WTC11 (cell line): ENCODE measurements at regions not wholly inside any gene's neighbourhood (a gene's known extent, or its start where the extent isn't known, plus 50 kb on each side); places are given as distances from the start of the nearest gene placed in this dataset.

Experiments used
- ATAC-seq: fragments of 200-7000 bp; cut with Tn5 transposase; 2 replicates; pipeline ENCODE4 v1.10.0; 2021; ENCODE audit warnings: mild to moderate bottlenecking, moderate library complexity
- CTCF ChIA-PET: fragments of 300-600 bp; sonication (Branson Sonifier 250); formaldehyde crosslinking; loops from one replicate; lab custom pipeline; 2021; ENCODE audit warnings: antibody characterized with exemption; lab: Charles Lee
- POLR2A ChIA-PET: fragments of 350-600 bp; sonication (Branson Sonifier 250); formaldehyde crosslinking; loops from one replicate; lab custom pipeline; 2021; ENCODE audit warnings: antibody characterized with exemption; lab: Charles Lee
- DNase-seq: peaks from one replicate; pipeline ENCODE4 v3.0.0; 2021; ENCODE audit warnings: low spot score
- H3K27ac Mint-ChIP-seq: 2 replicates; pipeline ENCODE4 v1.8.0; 2021; ENCODE audit warnings: mixed read lengths
- H3K27me3 Mint-ChIP-seq: 2 replicates; pipeline ENCODE4 v1.8.0; 2021; ENCODE audit warnings: low read depth, mild to moderate bottlenecking, moderate library complexity, mixed read lengths
- H3K36me3 Mint-ChIP-seq: 2 replicates; pipeline ENCODE4 v1.8.0; 2021; ENCODE audit warnings: mixed read lengths
- H3K4me1 Mint-ChIP-seq: 2 replicates; pipeline ENCODE4 v1.8.0; 2022; ENCODE audit warnings: mixed read lengths
- H3K4me3 Mint-ChIP-seq: 2 replicates; pipeline ENCODE4 v1.8.0; 2021; ENCODE audit warnings: mild to moderate bottlenecking, moderate library complexity, mixed read lengths
- H3K9me3 Mint-ChIP-seq: 2 replicates; pipeline ENCODE4 v1.8.0; 2021; ENCODE audit warnings: mixed read lengths
- ARID4B ChIP-seq: sonication (generic); formaldehyde crosslinking; IDR thresholded peaks from 2 replicates; pipeline ENCODE4 v1.8.0; 2023; ENCODE audit warnings: missing genetic modification reagents, mild to moderate bottlenecking, borderline replicate concordance
- ATF1 ChIP-seq: sonication (generic); formaldehyde crosslinking; IDR thresholded peaks from 2 replicates; pipeline ENCODE4 v1.8.1; 2023; ENCODE audit warnings: mild to moderate bottlenecking, moderate library complexity, missing genetic modification reagents
- CREB1 ChIP-seq: sonication (generic); formaldehyde crosslinking; IDR thresholded peaks from 2 replicates; pipeline ENCODE4 v1.8.0; 2023; ENCODE audit warnings: mild to moderate bottlenecking, missing genetic modification reagents
- CREM ChIP-seq: sonication (generic); formaldehyde crosslinking; IDR thresholded peaks from 2 replicates; pipeline ENCODE4 v1.8.1; 2022; ENCODE audit warnings: mild to moderate bottlenecking, missing genetic modification reagents, moderate library complexity
- E2F1 ChIP-seq: sonication (generic); formaldehyde crosslinking; IDR thresholded peaks from 2 replicates; pipeline ENCODE4 v1.8.0; 2022; ENCODE audit warnings: mild to moderate bottlenecking, missing genetic modification reagents
- GRHL2 ChIP-seq: fragments of 250-450 bp; sonication (Bioruptor Pico); IDR thresholded peaks from 2 replicates; pipeline ENCODE4 v1.8.0; 2022; ENCODE audit warnings: mild to moderate bottlenecking, moderate library complexity; ENCODE audit not compliant: insufficient replicate concordance, severe bottlenecking
- HMGA2 ChIP-seq: fragments of 250-450 bp; sonication (Bioruptor Pico); IDR thresholded peaks from 2 replicates; pipeline ENCODE4 v1.4.0; 2021; ENCODE audit warnings: mild to moderate bottlenecking, moderate library complexity
- JAZF1 ChIP-seq: fragments of 250-450 bp; sonication (Bioruptor Pico); IDR thresholded peaks from 2 replicates; pipeline ENCODE4 v1.9.0; 2021; ENCODE audit warnings: moderate library complexity, mild to moderate bottlenecking, inconsistent platforms
- JUN ChIP-seq: sonication (generic); formaldehyde crosslinking; IDR thresholded peaks from 2 replicates; pipeline ENCODE4 v1.8.0; 2023; ENCODE audit warnings: mild to moderate bottlenecking, missing genetic modification reagents
- KAT7 ChIP-seq: sonication (generic); formaldehyde crosslinking; IDR thresholded peaks from 2 replicates; pipeline ENCODE4 v1.8.1; 2023; ENCODE audit warnings: missing genetic modification reagents, mild to moderate bottlenecking, borderline replicate concordance
- MLX ChIP-seq: sonication (generic); formaldehyde crosslinking; IDR thresholded peaks from 2 replicates; pipeline ENCODE4 v1.8.1; 2023; ENCODE audit warnings: mild to moderate bottlenecking, missing genetic modification reagents, moderate library complexity
- MYBL2 ChIP-seq: sonication (generic); formaldehyde crosslinking; IDR thresholded peaks from 2 replicates; pipeline ENCODE4 v1.8.1; 2023; ENCODE audit warnings: mild to moderate bottlenecking, moderate library complexity, missing genetic modification reagents
- NFYB ChIP-seq: sonication (generic); formaldehyde crosslinking; conservative IDR thresholded peaks from 2 replicates; pipeline ENCODE4 v1.8.0; 2022; ENCODE audit warnings: low read depth, missing genetic modification reagents
- NR3C1 ChIP-seq: sonication (generic); formaldehyde crosslinking; conservative IDR thresholded peaks from 2 replicates; pipeline ENCODE4 v1.8.1; 2023; ENCODE audit warnings: low read depth, mild to moderate bottlenecking, missing genetic modification reagents
- OVOL2 ChIP-seq: fragments of 250-450 bp; sonication (Bioruptor Pico); IDR thresholded peaks from 2 replicates; pipeline ENCODE4 v1.9.0; 2021; ENCODE audit warnings: mild to moderate bottlenecking, borderline replicate concordance
- TEAD1 ChIP-seq: sonication (generic); formaldehyde crosslinking; IDR thresholded peaks from 2 replicates; pipeline ENCODE4 v1.8.0; 2022; ENCODE audit warnings: mild to moderate bottlenecking, missing genetic modification reagents
- USF2 ChIP-seq: sonication (generic); formaldehyde crosslinking; IDR thresholded peaks from 2 replicates; pipeline ENCODE4 v1.8.1; 2023; ENCODE audit warnings: mild to moderate bottlenecking, missing genetic modification reagents, moderate library complexity
- ZBTB43 ChIP-seq: sonication (generic); formaldehyde crosslinking; IDR thresholded peaks from 2 replicates; pipeline ENCODE4 v1.8.1; 2023; ENCODE audit warnings: mild to moderate bottlenecking, missing genetic modification reagents
- ZNF425 ChIP-seq: fragments of 250-450 bp; sonication (Bioruptor Pico); conservative IDR thresholded peaks from 2 replicates; pipeline ENCODE4 v1.9.0; 2021; ENCODE audit warnings: mild to moderate bottlenecking
- ZNF671 ChIP-seq: fragments of 250-450 bp; sonication (Bioruptor Pico); IDR thresholded peaks from 2 replicates; pipeline ENCODE4 v1.8.0; 2021; ENCODE audit warnings: mild to moderate bottlenecking

GRCh38 chr12:102659200-102659911, 179.0 kb upstream of the IGF1 start:
- ChIA-PET CTCF (interaction anchor here (0.6 kb wide), 2 partner anchors 43 to 44 kb away, joined by 3 to 5 read pairs; no protein-coding TSS in a partner anchor), POLR2A (no interaction called here)
- no peak overlapping the region for H3K4me3 Mint-ChIP-seq
- H3K27me3 Mint-ChIP-seq: no peaks in the 10 kb centered on the region
- peaks cover 66% of the 10 kb centered on the region for H3K9me3 Mint-ChIP-seq
- H3K4me1 Mint-ChIP-seq: no peaks in the 10 kb centered on the region
- H3K36me3 Mint-ChIP-seq: peaks cover 25% of the 10 kb centered on the region
- ATAC-seq (peak; percentile 71), DNase-seq (no peak)
- TF ChIP-seq ZBTB43 (no peak), NFYB (CRISPR knock-in tag) (no peak)
- H3K27ac Mint-ChIP-seq: no peak overlapping the region

- no peak overlapping the region for H3K27ac Mint-ChIP-seq
These were observed 173.0 kb upstream of the IGF1 start for GRCh38 chr12:102653406-102653805.

GRCh38 chr12:102652645-102653313, 172.4 kb upstream of the IGF1 start:
- Mint-ChIP-seq H3K4me1 (no peaks in the 10 kb centered on the region), H3K27me3 (no peaks in the 10 kb centered on the region), H3K9me3 (peaks cover 24% of the 10 kb centered on the region), H3K27ac (no peak overlapping the region), H3K4me3 (no peak overlapping the region), H3K36me3 (peaks cover 6% of the 10 kb centered on the region)
- ChIA-PET CTCF (no interaction called here), POLR2A (no interaction called here)
- DNase-seq (no peak), ATAC-seq (no peak)
- TF ChIP-seq CREB1 (no peak), MYBL2 (no peak), ATF1 (CRISPR knock-in tag) (no peak), JUN (no peak), ARID4B (CRISPR knock-in tag) (no peak), ZNF425 (CRISPR knock-in tag) (no peak), E2F1 (CRISPR knock-in tag) (no peak), GRHL2 (CRISPR knock-in tag) (no peak), HMGA2 (CRISPR knock-in tag) (no peak), OVOL2 (CRISPR knock-in tag) (no peak), TEAD1 (CRISPR knock-in tag) (no peak)

More at GRCh38 chr12:102653406-102653805, 173.0 kb upstream of the IGF1 start:
- DNase-seq: no peak
- no peak for ATAC-seq
- CTCF ChIA-PET: no interaction called here
- Mint-ChIP-seq H3K27me3 (no peaks in the 10 kb centered on the region), H3K4me1 (no peaks in the 10 kb centered on the region), H3K4me3 (no peak overlapping the region), H3K36me3 (peaks cover 13% of the 10 kb centered on the region), H3K9me3 (peaks cover 30% of the 10 kb centered on the region)
- no peak for TF ChIP-seq USF2
- no peak for TF ChIP-seq CREB1
- TF ChIP-seq ZNF671 (CRISPR knock-in tag): no peak
- TF ChIP-seq NR3C1 (CRISPR knock-in tag): no peak
- TF ChIP-seq JUN: no peak
- TF ChIP-seq MLX (CRISPR knock-in tag): no peak
- no peak for TF ChIP-seq CREM
- TF ChIP-seq KAT7 (CRISPR knock-in tag): no peak
- no peak for TF ChIP-seq JAZF1 (CRISPR knock-in tag)
- POLR2A ChIA-PET: no interaction called here
